ENCODE measurements at regions not wholly inside any gene's neighbourhood (a gene's known extent, or its start where the extent isn't known, plus 50 kb on each side); places are given as distances from the start of the nearest gene placed in this dataset.

GRCh38 chr1:223462047-223462630 lies 68.9 kb downstream of the CCDC185 start:
- no peak overlapping the region for H2AFZ ChIP-seq (ENCODE audit: low read length)
- H3K9me3 ChIP-seq (ENCODE audit: control insufficient read depth, insufficient read depth, low read depth, low read length), result no peaks in the 10 kb centered on the region
- no peak overlapping the region for H3K27ac ChIP-seq (ENCODE audit: insufficient read depth, low read length)
- H3K4me1 ChIP-seq (ENCODE audit: control insufficient read depth, extremely low read depth, insufficient read depth, low read length), result no peaks in the 10 kb centered on the region
- H3K4me2 ChIP-seq (ENCODE audit: extremely low read depth, insufficient read depth, low read length), result no peak overlapping the region
- H3K4me3 ChIP-seq (replicated peaks in 1 of 4; ENCODE audit: control extremely low read depth in 1 of 4, insufficient read depth in 1 of 4, low read depth in 3 of 4, low read length in 4 of 4), result no peak overlapping the region
- H3K9ac ChIP-seq (ENCODE audit: insufficient read depth, low read length), result no peak overlapping the region
- H3K79me2 ChIP-seq (ENCODE audit: control insufficient read depth, insufficient read depth, low read length), result no peaks in the 10 kb centered on the region
- peaks cover 1% of the 10 kb centered on the region for H3K27me3 ChIP-seq (ENCODE audit: control insufficient read depth, insufficient read depth, low read length)
- H4K20me1 ChIP-seq (ENCODE audit: control insufficient read depth, extremely low read depth, insufficient read depth, low read length), result no peaks in the 10 kb centered on the region
- TF ChIP-seq EZH2 (IDR thresholded peaks at IDR 0.05; ENCODE audit: low read length, missing control alignments), result no peak
- TF ChIP-seq CTCF (conservative IDR thresholded peaks at IDR 0.05 in 1 of 2, IDR thresholded peaks at IDR 0.05 in 1 of 2; ENCODE audit: low read depth in 1 of 2, low read length in 2 of 2), result no peak
- DNase-seq (ENCODE audit: low read depth in 2 of 2), result peak in 1 of 2 donors; percentile 16
- no peaks in the 10 kb centered on the region for H3K36me3 ChIP-seq (ENCODE audit: control insufficient read depth, insufficient read depth, low read length)

- H3K9me3 ChIP-seq (ENCODE audit: control insufficient read depth, insufficient read depth, low read depth, low read length), result no peaks in the 10 kb centered on the region
- no peak overlapping the region for H2AFZ ChIP-seq (ENCODE audit: low read length)
- no peak for DNase-seq (ENCODE audit: low read depth in 2 of 2)
- no peaks in the 10 kb centered on the region for H3K79me2 ChIP-seq (ENCODE audit: control insufficient read depth, insufficient read depth, low read length)
- H3K4me1 ChIP-seq (ENCODE audit: control insufficient read depth, extremely low read depth, insufficient read depth, low read length), result no peaks in the 10 kb centered on the region
- H4K20me1 ChIP-seq (ENCODE audit: control insufficient read depth, extremely low read depth, insufficient read depth, low read length), result no peaks in the 10 kb centered on the region
- no peaks in the 10 kb centered on the region for H3K36me3 ChIP-seq (ENCODE audit: control insufficient read depth, insufficient read depth, low read length)
- H3K4me3 ChIP-seq (replicated peaks in 1 of 4; ENCODE audit: control extremely low read depth in 1 of 4, insufficient read depth in 1 of 4, low read depth in 3 of 4, low read length in 4 of 4), result no peak overlapping the region
- no peak overlapping the region for H3K4me2 ChIP-seq (ENCODE audit: extremely low read depth, insufficient read depth, low read length)
- H3K27ac ChIP-seq (ENCODE audit: insufficient read depth, low read length), result no peak overlapping the region
- no peak overlapping the region for H3K9ac ChIP-seq (ENCODE audit: insufficient read depth, low read length)
- TF ChIP-seq CTCF (conservative IDR thresholded peaks at IDR 0.05 in 1 of 2, IDR thresholded peaks at IDR 0.05 in 1 of 2; ENCODE audit: low read depth in 1 of 2, low read length in 2 of 2) (no peak), EZH2 (IDR thresholded peaks at IDR 0.05; ENCODE audit: low read length, missing control alignments) (no peak)
- peaks cover 3% of the 10 kb centered on the region for H3K27me3 ChIP-seq (ENCODE audit: control insufficient read depth, insufficient read depth, low read length)
Observed at GRCh38 chr1:223462866-223463404, 69.7 kb downstream of the CCDC185 start.

- H3K27ac ChIP-seq (ENCODE audit: insufficient read depth, low read length), result no peak overlapping the region
- no peaks in the 10 kb centered on the region for H3K79me2 ChIP-seq (ENCODE audit: control insufficient read depth, insufficient read depth, low read length)
- DNase-seq (ENCODE audit: low read depth in 2 of 2), result no peak
- no peak overlapping the region for H3K9ac ChIP-seq (ENCODE audit: insufficient read depth, low read length)
- H2AFZ ChIP-seq (ENCODE audit: low read length), result no peak overlapping the region
- no peak overlapping the region for H3K4me3 ChIP-seq (replicated peaks in 1 of 4; ENCODE audit: control extremely low read depth in 1 of 4, insufficient read depth in 1 of 4, low read depth in 3 of 4, low read length in 4 of 4)
- no peaks in the 10 kb centered on the region for H3K4me1 ChIP-seq (ENCODE audit: control insufficient read depth, extremely low read depth, insufficient read depth, low read length)
- H3K36me3 ChIP-seq (ENCODE audit: control insufficient read depth, insufficient read depth, low read length), result no peaks in the 10 kb centered on the region
- no peaks in the 10 kb centered on the region for H3K9me3 ChIP-seq (ENCODE audit: control insufficient read depth, insufficient read depth, low read depth, low read length)
- peaks cover 6% of the 10 kb centered on the region for H3K27me3 ChIP-seq (ENCODE audit: control insufficient read depth, insufficient read depth, low read length)
- no peak overlapping the region for H3K4me2 ChIP-seq (ENCODE audit: extremely low read depth, insufficient read depth, low read length)
- TF ChIP-seq CTCF (conservative IDR thresholded peaks at IDR 0.05 in 1 of 2, IDR thresholded peaks at IDR 0.05 in 1 of 2; ENCODE audit: low read depth in 1 of 2, low read length in 2 of 2) (no peak), EZH2 (IDR thresholded peaks at IDR 0.05; ENCODE audit: low read length, missing control alignments) (no peak)
- no peaks in the 10 kb centered on the region for H4K20me1 ChIP-seq (ENCODE audit: control insufficient read depth, extremely low read depth, insufficient read depth, low read length)
Observed at GRCh38 chr1:223466151-223466550, 72.9 kb downstream of the CCDC185 start.

Measured in fibroblast of lung (primary cell).